GM19324 (cell line): ENCODE measurements at regions not wholly inside any gene's neighbourhood (a gene's known extent, or its start where the extent isn't known, plus 50 kb on each side); places are given as distances from the start of the nearest gene placed in this dataset.
A peak's percentile ranks its signal among the peaks of the same experiment; 100 is the strongest.
"Not testable (repeated sequence)": the region's sequence is repeated elsewhere in the genome, so short reads cannot be mapped to it uniquely, and the experiment has no call there.

Experiments
- ATAC-seq: cut with Tn5 transposase; IDR thresholded peaks from one replicate; pipeline ENCODE4 v1.9.1; 2021; ENCODE audit warnings: mild to moderate bottlenecking, moderate library complexity; ENCODE audit not compliant: unreplicated experiment, low FRiP score

DNA sequence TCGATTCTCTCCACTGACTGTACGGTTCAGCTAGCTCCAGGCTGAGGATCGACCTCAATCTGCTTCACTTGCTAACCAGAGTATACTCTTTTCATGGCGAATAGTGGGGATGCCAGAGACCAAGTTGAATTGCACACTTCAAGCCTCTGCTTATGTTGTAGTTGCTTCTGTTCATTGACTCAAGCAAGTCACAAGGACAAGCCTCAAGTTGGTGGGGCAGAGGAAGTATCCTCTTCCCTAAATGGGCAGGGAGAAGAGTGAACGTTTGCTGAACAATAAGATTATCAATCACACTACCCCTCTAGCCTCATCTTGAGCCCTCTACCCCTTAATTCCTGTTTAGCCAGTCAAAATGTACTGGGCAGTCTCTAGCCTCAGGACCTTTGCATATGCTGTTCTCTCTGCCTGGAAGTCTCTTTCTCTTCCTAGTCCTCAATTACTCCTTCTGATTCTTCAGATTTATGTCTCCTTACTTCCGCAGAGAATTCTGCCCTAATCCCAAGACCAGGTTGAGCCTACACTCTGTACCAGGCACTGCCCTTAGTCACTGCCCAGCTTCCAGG, 390.4 kb upstream of the PROK2 start:
- ATAC-seq, result no peak

- ATAC-seq, result no peak
Measured at GRCh38 chr3:72174890-72175289, 389.9 kb upstream of the PROK2 start.

- no peak for ATAC-seq
Measured at GRCh38 chr3:72174040-72174439, 389.1 kb upstream of the PROK2 start.

- no peak for ATAC-seq
Measured at GRCh38 chr3:72171946-72172345, 387.0 kb upstream of the PROK2 start.

- no peak for ATAC-seq
Measured at GRCh38 chr3:72171463-72171881, 386.5 kb upstream of the PROK2 start.

DNA sequence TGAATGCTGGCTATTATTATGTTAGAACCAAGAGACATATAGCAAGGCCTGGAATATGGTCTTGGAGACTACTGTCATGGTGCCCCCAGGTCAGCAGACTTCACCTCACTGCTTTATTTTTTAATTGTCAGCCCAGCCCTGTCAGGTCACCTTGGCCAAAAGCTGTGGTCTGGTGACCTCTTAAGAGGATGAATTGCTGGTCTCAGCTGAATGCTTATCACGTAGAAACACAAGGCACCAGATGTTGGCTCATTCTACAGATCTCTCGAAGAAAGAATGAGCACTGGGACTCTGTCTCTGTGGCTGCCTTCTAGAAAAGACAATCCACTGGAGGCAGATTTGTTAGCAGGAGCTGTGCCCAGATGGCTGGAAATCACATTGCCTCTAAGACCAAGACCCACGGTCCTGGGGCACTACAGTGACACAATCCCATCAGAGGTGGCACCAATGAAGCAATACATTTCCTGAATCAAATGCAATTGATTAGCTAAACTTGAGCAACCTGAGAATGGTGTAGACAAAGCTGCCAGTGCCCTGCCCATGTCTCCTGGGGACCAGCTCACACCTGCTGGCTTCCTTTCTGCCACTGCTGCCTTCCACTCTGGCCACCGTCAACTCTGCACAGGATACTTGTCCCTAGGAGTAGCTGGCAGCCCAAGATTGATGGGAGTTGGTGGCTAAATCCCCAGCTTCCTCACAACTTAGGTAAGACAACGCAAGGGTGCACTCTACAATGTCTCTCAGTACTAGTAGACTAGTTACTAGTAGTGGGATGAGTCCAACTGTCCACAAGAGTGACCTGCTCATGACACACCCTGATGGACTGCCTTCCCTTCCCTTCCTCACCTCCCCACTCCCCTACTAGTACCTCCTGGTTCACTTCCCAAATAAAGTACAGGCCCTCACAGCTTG, 384.9 kb upstream of the PROK2 start:
- ATAC-seq, result no peak

DNA sequence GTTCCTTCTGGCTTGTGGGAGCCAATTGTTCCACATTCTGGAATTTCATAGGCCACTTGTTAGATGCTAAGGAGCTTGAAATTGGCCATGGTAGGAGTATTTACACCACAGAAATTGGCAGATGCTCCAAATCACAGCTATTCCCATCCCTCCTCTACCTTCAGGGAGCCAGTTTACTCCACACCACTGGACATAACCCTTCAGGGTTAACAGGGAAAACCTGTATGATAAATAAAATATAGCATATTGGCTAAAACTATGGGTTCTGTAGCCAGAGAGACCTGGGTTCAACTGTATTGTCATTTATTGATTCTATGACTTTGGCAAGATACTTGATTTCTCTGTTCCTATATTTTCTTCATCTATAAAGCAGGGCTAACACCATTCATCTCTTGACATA, 384.2 kb upstream of the PROK2 start:
- ATAC-seq, result no peak

GRCh38 chr3:72165808-72166207, 380.9 kb upstream of the PROK2 start:
- no peak for ATAC-seq

- no peak for ATAC-seq
Measured at GRCh38 chr3:72165317-72165716, 380.4 kb upstream of the PROK2 start.

DNA sequence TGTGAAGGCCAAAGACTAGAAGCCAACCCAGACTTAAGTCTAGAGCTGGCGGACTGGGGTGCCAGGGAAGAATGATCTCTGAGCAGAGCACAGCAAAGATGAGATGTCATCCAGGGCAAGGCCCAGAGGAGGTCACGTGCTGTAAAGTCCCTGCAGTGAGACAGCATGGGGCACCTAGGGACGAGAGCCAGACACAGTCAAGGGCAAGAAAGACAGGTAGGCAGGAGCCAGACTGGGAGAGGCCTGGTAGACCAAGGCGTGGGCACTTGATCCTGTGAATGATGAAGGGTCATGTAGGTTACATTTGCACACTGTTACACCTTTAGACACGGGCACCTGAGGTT, 379.7 kb upstream of the PROK2 start:
- no peak for ATAC-seq

DNA sequence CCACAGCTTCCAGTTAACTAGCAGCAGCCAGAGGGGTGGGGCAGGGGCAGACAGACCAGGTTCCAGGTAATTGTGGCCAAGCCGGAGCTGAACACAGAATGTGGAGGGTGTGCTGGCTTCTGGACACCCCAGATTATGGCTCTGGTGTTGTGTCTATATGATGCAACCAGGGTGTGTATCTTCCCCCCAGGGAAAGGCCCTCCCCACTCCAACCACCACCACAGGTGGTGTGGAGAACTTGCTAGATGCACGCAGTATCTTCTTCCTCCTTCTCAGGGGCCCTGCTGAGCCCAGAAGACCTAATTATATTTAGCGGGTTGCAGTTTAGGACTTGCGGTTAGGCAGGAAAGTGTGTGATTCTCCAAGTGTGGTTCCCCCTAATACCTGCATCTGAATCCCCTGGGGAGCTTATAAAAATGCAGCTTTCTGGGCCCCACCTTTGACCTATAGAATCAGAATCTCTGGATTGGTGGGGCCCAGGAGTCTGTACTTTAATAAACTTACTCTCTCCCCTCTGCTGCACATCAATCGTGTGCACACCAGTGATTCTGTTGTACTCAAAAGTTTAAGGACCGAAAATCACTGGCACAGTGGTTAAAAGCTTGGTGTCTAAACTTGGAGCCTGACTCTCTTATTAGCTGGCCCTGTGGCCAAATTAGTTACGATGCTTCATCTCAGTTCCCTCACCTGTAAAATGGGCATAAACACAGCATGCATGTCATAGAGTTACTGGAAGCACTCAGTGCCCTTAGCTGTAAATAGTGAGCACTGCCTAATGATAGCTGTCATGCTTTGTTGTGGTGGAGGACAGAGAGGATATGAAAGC, 379.1 kb upstream of the PROK2 start:
- ATAC-seq, result peak; percentile 89

DNA sequence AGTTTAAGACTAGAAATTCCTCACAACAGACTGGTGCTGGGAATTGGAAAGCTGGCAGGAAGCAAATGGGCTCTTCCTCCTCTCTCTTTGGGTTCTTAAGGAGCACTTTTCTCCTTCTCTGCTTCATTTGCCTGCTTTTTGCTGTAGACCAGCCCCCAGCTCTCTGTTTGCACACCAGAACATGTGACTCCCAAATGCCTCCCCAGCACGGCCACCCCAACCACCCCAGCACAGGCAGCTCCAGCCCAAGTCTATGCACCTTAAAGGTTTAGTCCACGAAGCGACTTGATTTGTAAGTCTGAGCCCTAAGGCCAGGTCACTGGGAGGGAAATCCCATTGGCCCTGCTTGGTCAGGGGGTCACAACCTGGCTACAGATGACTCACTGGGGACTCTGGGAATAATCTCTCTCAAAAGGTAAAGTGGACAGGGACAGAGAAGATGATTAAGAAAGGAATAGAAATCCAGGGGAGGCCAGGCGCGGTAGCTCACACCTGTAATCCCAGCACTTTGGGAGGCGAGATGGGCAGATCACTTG, 377.8 kb upstream of the PROK2 start:
- ATAC-seq, result no peak

GRCh38 chr3:72161881-72162595, 377.1 kb upstream of the PROK2 start:
- no peak for ATAC-seq

DNA sequence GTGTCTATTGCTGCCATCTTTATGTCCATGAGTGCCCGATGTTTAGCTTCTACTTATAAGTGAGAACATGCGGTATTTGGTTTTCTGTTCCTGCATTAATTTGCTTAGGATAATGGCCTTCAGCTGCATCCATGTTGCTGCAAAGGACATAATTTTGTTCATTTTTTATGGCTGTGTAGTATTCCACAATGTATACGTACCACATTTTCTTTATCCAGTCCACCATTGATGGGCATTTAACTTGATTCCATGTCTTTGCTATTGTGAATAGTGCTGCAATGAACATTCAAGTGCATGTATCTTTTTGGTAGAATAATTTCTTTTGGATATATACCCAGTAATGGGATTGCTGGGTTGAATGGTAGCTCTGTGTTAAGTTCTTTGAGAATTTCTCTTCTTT, 376.3 kb upstream of the PROK2 start:
- not testable (repeated sequence) for ATAC-seq

DNA sequence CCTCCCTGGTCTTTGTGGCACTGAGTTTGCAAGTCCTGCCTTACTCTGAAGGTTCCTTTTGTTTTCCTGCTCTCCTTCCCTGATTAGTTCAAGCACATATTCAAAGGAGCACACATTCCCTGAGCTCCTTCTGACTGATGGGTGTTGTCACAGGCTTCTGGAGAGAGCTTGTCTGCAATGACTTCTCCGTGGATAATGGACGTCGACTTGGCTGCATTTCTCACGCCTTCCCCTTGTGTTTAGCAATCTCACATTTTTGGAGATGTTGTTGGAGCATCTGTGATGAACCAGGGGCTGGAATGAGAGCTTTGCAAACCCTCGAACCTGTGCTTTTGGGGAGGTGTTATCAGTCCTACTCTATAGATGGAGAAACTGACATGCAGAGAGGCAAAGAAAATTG, 375.4 kb upstream of the PROK2 start:
- no peak for ATAC-seq

GRCh38 chr3:72159487-72159886, 374.5 kb upstream of the PROK2 start:
- no peak for ATAC-seq

- no peak for ATAC-seq
Measured at GRCh38 chr3:72158639-72159326, 373.8 kb upstream of the PROK2 start.

DNA sequence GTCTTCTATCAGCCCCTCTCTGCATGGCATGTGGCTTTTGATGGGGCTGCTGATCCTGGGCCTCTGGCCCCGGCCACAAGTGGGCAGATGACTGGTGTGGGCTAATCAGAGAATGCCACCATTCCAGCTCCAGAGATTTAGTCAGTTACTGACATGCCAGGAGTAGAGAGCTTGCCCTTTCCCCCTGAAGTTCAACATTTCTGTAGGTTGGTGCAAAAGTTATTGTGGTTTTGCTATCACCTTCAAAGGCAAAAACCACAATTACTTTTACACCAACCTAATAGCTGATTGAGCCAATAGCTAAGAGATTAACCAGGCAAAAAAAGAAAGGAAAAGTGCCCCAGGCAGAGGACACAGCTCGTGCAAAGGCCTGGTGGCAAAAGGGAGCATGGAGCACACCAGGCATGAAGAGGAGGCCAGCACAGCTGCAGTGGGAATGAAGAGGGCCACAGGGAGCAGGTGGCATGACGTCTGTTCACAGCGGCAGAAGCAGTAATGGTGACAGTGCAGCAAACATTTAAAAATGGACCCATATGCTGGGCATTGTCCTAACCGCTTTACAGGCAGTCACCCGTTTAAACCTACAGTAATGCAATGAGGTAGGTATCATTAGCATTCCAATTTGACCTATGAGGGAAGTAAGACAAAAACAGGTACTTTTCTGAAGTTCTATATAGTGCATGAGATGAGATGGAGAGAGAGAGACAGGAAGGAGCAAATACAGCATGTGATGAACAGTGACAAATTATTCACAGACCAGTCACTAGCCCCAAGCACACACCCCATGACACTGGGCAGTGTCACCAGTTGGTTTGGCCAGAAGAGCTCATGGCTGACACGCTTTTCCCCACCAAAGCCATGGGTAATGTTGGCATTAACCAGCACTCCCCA, 373.0 kb upstream of the PROK2 start:
- no peak for ATAC-seq
